Epithelial cell of esophagus (primary cell): ENCODE measurements at regions not wholly inside any gene's neighbourhood (a gene's known extent, or its start where the extent isn't known, plus 50 kb on each side); places are given as distances from the start of the nearest gene placed in this dataset.

Experiments used
- DNase-seq: peaks from one replicate; pipeline ENCODE4 v3.0.0; 2010; ENCODE audit warnings: low read depth
- H3K4me3 ChIP-seq: 2 replicates; pipeline ENCODE4 v1.5.1; 2011; ENCODE audit warnings: mild to moderate bottlenecking, low read length, control low read depth
- CTCF ChIP-seq: IDR thresholded peaks from 2 replicates; pipeline ENCODE4 v1.5.1; 2011; ENCODE audit warnings: low read depth, mild to moderate bottlenecking, low read length, control low read depth, inconsistent platforms; ENCODE audit not compliant: insufficient read depth; ENCODE audit errors: missing control alignments

GRCh38 chr10:61115897-61116296 is 171.9 kb upstream of the RHOBTB1 start:
- no peak overlapping the region for H3K4me3 ChIP-seq
- no peak for TF ChIP-seq CTCF
- DNase-seq, result no peak

- H3K4me3 ChIP-seq, result no peak overlapping the region
- DNase-seq, result no peak
- TF ChIP-seq CTCF, result no peak
Measured at GRCh38 chr10:61112771-61113170, 168.8 kb upstream of the RHOBTB1 start.

GRCh38 chr10:61110936-61111335 is 167.0 kb upstream of the RHOBTB1 start:
- TF ChIP-seq CTCF, result no peak
- no peak overlapping the region for H3K4me3 ChIP-seq
- DNase-seq, result no peak

- no peak for TF ChIP-seq CTCF
- no peak for DNase-seq
- no peak overlapping the region for H3K4me3 ChIP-seq
Measured at GRCh38 chr10:61110188-61110844, 166.3 kb upstream of the RHOBTB1 start.

GRCh38 chr10:61108915-61109314 is 164.9 kb upstream of the RHOBTB1 start:
- no peak overlapping the region for H3K4me3 ChIP-seq
- DNase-seq, result no peak
- no peak for TF ChIP-seq CTCF

- no peak for TF ChIP-seq CTCF
- no peak overlapping the region for H3K4me3 ChIP-seq
- DNase-seq, result no peak
Measured at GRCh38 chr10:61100887-61101286, 156.9 kb upstream of the RHOBTB1 start.

GRCh38 chr10:61099756-61100155 is 155.8 kb upstream of the RHOBTB1 start:
- DNase-seq, result no peak
- H3K4me3 ChIP-seq, result no peak overlapping the region
- no peak for TF ChIP-seq CTCF
